GM12864 (cell line): ENCODE measurements at regions not wholly inside any gene's neighbourhood (a gene's known extent, or its start where the extent isn't known, plus 50 kb on each side); places are given as distances from the start of the nearest gene placed in this dataset.
"Not testable (repeated sequence)": the region's sequence is repeated elsewhere in the genome, so short reads cannot be mapped to it uniquely, and the experiment has no call there.

Experiments
- DNase-seq: peaks from one replicate; pipeline ENCODE4 v3.0.0-alpha.2; 2011; ENCODE audit warnings: low read depth
- H3K4me3 ChIP-seq: 2 replicates; pipeline ENCODE4 v1.5.1; 2011; ENCODE audit warnings: mild to moderate bottlenecking, low read depth, low read length, control low read depth
- TF ChIP-seq, protein P1 (sequence below): IDR thresholded peaks from 2 replicates; pipeline ENCODE4 v1.5.1; 2011; ENCODE audit warnings: low read depth, mild to moderate bottlenecking, moderate library complexity, low read length, control low read depth, inconsistent platforms; ENCODE audit errors: missing control alignments

DNA sequence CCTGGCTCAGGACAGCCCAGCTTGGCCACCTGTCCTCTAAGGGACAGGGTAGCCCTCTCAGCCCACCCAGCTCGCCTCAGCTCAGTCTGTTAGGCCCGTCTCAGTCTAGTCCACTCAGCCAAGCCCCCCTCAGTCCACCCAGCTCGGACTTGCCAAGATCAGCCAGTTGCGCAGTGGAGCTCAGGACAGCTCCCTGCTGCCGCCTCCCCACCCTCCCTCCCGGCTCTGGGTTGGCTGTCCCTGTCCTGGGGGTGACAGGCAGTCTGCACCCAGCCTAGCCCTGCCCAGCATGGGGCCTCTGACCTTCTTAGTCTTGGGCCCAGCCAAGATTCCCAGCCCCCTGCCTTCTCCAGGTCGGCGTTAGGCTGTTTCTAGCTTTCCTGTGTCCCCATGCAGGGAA, 196.9 kb downstream of the TMEM121 start:
- not testable (repeated sequence) for H3K4me3 ChIP-seq, DNase-seq

DNA sequence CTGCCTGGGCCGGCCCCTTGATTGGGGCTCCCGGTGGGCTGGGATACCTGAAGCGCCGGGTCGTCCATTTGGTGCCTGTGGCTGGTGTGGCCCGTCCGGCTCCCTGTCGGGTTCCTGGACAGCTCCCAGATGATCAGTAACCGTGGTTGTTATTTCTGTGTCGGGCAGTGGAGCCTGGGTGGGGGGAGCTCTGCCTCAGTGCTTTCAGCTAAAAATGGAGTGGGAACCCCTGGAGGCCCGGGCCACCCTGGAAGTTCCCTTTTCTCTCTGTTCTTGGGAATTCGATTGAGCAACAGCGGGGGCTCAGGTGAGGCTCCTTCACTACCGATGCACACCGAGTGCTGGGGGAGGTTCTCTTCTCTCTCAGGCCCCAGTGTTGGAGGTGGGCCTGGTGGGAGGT, 197.4 kb downstream of the TMEM121 start:
- H3K4me3 ChIP-seq, DNase-seq: not testable (repeated sequence)

DNA sequence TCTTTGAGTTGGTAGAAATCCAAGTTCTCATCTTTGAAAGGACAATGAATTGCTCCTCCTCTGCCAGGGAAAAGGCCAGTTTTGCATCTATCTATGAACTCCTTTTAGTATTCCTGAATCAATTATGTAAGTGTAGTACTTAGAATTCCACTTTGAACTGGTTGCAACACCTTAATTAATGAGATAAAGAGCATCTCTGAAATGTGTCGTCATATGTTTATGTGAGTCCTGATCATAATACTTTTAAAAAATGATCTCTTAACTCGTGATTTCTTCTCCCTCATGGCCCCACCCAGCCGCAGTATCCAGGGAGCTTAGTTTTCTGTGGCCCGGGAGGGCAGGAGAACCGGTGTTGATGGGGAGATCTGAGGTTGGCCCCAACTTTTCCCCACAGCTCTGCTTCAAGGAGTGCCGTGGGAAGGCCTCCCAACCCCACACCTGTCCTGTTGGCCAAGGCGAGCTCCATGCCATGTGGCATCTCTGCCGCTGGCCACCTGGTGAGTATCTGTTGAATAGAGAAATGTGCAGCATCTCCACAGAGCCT, 203.5 kb downstream of the TMEM121 start:
- H3K4me3 ChIP-seq, DNase-seq: not testable (repeated sequence)

DNA sequence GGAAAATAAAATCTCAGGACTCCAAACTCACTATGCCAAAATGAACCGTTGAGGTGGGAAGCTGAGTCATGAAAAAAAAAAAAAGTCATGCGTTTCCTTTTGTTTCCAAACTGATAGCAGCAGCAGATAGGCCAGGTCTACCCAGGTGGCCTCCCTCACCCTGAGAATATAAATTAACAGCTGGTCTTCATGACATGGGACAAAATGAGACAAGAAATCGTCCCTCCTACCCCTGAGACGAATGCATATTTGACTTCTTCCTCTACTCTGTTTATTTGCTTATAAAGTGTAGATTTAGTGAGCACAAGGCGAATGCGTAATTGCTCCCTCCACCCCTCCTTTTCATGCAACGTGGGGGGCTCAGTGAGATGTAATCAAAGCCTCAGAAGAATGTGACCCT, 204.3 kb downstream of the TMEM121 start:
- DNase-seq, H3K4me3 ChIP-seq: not testable (repeated sequence)

DNA sequence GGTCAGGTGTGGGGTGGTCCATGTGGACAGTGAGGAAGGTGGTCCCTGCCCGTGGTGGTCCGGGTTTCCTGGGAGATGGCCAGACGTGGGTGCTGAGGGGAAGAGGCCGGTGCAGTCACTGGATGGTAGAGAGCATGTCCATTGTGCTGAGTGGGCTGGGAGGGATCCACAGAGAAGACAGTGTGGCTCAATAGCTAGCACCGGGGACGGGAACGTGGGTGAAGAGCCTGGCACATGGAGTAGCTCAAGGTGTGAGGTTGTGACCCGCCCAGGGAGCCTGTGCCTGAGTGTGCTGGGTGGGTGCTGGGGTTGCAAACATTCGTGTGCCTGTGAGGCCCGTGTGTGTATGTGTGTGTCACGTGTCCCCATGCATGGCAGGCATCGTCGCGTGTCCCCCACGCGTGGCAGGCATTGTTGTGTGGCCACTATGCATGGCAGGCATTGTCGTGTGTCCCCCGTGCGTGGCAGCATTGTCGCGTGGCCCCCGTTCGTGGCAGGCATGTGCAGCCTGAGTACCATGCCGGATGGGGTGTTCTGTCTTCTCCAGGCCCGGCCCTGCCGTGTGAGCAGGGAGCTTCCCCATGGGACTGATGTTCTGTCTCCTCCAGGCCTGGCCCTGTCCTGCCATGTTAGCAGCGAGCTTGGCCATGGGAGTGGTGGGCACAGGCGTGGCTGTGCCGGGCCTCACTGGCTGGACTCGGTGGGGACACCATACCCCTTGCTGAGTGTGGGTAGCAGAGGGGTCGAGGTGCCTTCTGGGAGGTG, 205.0 kb downstream of the TMEM121 start:
- DNase-seq, H3K4me3 ChIP-seq: not testable (repeated sequence)

DNA sequence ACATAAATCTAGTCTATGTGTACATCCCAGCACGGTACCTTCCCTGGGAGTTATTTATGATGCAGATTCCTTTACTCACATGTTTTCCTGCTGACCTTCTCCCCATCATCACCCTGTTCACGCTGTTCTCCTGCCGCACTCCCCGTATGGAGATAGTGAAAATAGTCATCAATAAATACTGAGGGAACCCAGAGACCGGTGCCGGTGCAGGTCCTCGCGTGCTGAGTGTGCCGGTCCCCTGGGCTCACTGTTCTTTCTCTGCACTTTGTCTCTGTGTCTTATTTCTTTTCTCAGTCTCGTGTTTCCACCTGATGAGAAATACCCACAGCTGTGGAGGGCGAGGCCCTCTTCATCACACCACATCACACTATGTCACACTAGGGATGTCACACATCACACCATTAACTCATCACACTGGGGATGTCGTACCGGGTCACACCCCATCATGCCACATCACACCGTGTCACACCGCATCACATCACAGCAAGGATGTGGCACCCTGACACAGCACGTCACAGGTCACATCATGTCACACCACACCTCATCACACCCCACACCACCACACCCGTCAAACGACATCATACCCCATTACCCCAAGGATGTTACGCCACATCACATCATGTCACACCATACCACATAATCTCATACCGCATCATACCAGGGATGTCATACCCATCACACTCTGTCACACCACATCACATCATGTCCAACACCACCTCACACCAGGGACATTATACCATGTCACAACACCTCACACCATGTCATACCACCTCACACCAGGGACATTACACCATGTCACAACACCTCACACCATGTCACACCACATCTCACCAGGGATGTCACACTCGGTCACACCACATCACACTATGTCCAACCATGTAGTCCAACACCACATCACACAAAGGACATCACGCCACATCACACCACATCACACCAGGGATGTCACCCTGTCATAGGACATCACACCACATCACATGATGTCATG, 207.0 kb downstream of the TMEM121 start:
- no peak for DNase-seq
- TF ChIP-seq, protein P1, sequence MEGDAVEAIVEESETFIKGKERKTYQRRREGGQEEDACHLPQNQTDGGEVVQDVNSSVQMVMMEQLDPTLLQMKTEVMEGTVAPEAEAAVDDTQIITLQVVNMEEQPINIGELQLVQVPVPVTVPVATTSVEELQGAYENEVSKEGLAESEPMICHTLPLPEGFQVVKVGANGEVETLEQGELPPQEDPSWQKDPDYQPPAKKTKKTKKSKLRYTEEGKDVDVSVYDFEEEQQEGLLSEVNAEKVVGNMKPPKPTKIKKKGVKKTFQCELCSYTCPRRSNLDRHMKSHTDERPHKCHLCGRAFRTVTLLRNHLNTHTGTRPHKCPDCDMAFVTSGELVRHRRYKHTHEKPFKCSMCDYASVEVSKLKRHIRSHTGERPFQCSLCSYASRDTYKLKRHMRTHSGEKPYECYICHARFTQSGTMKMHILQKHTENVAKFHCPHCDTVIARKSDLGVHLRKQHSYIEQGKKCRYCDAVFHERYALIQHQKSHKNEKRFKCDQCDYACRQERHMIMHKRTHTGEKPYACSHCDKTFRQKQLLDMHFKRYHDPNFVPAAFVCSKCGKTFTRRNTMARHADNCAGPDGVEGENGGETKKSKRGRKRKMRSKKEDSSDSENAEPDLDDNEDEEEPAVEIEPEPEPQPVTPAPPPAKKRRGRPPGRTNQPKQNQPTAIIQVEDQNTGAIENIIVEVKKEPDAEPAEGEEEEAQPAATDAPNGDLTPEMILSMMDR, result no peak
- no peak overlapping the region for H3K4me3 ChIP-seq

DNA sequence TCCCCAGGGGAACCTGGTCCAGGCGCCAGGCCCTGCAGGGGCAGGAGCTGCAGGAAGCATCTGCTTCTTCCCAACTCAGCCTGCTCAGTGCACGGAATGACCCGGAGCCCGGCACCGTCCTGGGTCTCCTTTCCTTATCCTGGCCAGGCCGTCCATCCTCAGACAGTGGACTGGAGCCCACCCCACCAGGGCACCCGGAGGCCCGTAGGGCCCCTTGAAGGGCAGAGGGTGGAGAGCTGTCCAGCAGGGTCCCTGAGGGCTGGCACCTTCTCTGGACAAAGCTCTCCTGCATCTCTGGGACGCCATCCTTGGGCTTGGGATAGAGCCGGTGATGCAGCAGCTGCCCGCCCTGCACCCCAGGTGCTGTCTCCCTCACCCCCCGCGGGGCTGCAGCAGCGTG, 207.9 kb downstream of the TMEM121 start:
- H3K4me3 ChIP-seq, result not testable (repeated sequence)

DNA sequence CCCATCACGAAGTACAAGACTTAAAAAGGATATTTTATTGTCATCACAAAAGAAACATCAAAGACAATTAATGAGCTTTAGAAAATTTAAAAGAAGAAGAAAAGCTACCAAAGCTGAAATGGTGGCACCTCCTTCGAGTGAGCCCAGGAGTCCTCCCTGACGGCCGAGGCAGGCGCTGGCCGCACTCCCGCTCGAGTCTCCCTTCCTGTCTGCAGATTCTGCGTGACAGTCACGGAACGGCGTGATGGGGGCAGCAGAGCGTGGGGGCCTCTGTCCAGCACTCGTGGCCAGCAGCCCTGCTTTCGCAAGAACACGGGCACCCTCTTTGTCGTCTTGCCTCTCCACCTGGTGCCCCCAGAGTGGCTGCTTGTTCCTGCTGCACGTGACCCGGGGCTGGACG, 209.9 kb downstream of the TMEM121 start:
- H3K4me3 ChIP-seq, DNase-seq: not testable (repeated sequence)

More for the DNA sequence above, 207.9 kb downstream of the TMEM121 start:
- not testable (repeated sequence) for DNase-seq

DNA sequence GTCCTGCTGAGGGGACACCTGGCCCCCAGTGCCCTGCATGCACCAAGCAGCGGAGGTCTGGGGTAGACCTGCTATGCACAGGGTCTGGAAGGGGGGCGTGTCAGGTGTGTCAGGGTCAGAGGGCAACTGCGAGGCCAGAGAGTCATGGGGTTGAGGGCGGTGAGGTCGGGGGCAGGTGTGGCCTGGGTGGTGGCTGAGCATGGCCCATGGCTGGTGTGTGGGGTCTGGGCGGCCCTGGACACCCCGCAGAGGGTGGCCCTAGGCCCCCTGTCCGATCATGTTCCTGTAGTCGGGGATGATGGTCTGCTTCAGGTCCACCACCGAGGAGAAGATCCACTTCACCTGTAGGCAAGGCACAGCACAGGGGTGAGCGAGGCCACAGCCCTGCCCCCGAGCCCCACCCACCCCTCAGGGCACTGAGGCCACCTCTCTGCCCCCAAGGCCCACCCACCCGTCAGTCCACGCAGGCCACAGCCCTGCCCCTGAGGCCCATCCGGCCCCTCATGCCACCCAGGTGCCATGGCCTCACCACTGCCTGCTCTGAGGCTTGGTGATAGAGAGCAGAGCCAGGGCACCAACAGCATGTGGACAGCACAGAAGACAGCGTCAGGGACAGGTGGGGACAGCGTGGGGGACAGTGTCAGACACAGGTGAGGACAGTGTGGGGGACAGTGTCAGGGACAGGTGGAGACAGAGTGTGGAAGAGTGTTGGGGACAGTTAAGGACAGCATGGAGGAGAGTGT, 211.3 kb downstream of the TMEM121 start:
- no peak for DNase-seq
- H3K4me3 ChIP-seq, result no peak overlapping the region
- TF ChIP-seq, protein P1, result no peak

DNA sequence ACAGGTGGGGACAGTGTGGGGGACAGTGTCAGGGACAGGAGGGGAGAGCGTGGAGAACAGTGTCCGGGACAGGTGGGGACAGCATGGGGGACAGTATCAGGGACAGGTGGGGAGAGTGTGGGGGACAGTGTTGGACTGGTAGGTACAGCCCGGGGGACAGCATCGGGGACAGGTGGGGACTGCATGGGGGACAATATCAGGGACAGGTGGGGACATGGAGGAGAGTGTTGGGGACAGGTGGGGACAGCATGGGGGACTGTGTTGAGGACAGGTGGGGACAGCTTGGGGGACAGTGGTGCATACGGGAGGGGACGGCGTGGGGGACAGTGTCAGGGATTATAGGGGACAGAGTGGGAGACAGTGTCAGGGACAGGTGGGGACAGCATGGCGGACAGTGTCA, 212.3 kb downstream of the TMEM121 start:
- H3K4me3 ChIP-seq, result no peak overlapping the region
- no peak for DNase-seq
- TF ChIP-seq, protein P1, result no peak
